Panc1 (cell line): ENCODE measurements at regions not wholly inside any gene's neighbourhood (a gene's known extent, or its start where the extent isn't known, plus 50 kb on each side); places are given as distances from the start of the nearest gene placed in this dataset.
"Not testable (repeated sequence)": the region's sequence is repeated elsewhere in the genome, so short reads cannot be mapped to it uniquely, and the experiment has no call there.

Source experiments
- POLR2AphosphoS5 ChIP-seq: IDR thresholded peaks from 2 replicates; pipeline ENCODE4 v1.6.1; 2012; ENCODE audit warnings: mild to moderate bottlenecking, low read depth, low read length, moderate library complexity
- SIN3A ChIP-seq: IDR thresholded peaks from 2 replicates; pipeline ENCODE4 v1.6.1; 2012; ENCODE audit warnings: low read depth, mild to moderate bottlenecking, low read length, moderate library complexity, borderline replicate concordance; ENCODE audit not compliant: insufficient read depth
- TF ChIP-seq, protein P1 (sequence below): fragments of 450-650 bp; IDR thresholded peaks from 2 replicates; pipeline ENCODE4 v1.5.1; 2017; ENCODE audit warnings: mild to moderate bottlenecking

DNA sequence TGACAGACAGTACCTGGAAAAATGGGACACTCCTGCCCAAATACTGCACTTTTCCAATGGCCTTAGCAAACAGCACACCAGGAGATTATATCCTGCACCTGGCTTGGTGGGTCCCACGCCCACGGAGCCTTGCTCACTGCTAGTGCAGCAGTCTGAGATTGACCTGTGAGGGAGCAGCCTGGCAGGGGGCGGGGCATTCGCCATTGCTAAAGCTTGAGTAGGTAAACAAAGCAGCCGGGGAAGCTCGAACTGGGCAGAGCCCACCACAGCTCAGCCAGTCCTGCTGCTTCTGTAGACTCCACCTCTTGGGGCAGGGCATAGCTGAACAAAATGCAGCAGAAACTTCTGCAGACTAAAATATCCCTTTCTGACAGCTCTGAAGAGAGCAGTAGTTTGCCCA lies 261.2 kb upstream of the TOM1L1 start:
- TF ChIP-seq, protein P1, sequence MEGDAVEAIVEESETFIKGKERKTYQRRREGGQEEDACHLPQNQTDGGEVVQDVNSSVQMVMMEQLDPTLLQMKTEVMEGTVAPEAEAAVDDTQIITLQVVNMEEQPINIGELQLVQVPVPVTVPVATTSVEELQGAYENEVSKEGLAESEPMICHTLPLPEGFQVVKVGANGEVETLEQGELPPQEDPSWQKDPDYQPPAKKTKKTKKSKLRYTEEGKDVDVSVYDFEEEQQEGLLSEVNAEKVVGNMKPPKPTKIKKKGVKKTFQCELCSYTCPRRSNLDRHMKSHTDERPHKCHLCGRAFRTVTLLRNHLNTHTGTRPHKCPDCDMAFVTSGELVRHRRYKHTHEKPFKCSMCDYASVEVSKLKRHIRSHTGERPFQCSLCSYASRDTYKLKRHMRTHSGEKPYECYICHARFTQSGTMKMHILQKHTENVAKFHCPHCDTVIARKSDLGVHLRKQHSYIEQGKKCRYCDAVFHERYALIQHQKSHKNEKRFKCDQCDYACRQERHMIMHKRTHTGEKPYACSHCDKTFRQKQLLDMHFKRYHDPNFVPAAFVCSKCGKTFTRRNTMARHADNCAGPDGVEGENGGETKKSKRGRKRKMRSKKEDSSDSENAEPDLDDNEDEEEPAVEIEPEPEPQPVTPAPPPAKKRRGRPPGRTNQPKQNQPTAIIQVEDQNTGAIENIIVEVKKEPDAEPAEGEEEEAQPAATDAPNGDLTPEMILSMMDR: not testable (repeated sequence)
- TF ChIP-seq POLR2AphosphoS5, SIN3A: not testable (repeated sequence)
